HG03565 (cell line): ENCODE measurements at regions not wholly inside any gene's neighbourhood (a gene's known extent, or its start where the extent isn't known, plus 50 kb on each side); places are given as distances from the start of the nearest gene placed in this dataset.

Source experiments
- ATAC-seq: cut with Tn5 transposase; IDR thresholded peaks from one replicate; pipeline ENCODE4 v1.9.1; 2021; ENCODE audit warnings: mild to moderate bottlenecking, moderate library complexity; ENCODE audit not compliant: unreplicated experiment

DNA sequence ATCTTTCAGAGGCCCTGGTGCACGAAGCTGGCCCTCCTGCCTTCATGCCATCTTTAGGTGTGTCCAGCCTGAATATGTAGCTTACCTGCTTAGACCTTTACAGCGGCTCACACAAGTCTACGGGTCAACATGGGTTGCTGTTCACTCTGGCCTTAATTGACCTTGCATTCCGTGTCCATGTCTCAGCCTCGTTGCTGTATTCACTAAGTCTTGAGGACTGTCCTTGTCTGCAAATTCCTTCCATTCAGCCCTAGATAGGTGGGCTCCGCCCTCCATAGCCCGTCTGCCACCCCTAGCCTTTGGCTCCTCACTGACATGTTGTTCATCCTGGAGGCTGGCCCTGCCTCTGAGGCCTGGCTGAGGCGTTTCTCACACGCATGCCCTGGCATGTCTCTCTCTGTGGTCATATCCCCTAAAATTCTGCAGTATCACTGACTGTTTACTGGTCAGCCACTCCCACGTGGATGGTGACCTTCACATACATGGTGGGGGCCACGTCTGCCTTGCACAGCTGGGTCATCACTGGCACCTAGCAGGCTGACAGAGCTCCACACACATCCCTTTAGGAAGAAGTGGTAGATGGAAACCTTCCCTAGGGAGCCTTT is 394.1 kb upstream of the MKI67 start:
- ATAC-seq = no peak

DNA sequence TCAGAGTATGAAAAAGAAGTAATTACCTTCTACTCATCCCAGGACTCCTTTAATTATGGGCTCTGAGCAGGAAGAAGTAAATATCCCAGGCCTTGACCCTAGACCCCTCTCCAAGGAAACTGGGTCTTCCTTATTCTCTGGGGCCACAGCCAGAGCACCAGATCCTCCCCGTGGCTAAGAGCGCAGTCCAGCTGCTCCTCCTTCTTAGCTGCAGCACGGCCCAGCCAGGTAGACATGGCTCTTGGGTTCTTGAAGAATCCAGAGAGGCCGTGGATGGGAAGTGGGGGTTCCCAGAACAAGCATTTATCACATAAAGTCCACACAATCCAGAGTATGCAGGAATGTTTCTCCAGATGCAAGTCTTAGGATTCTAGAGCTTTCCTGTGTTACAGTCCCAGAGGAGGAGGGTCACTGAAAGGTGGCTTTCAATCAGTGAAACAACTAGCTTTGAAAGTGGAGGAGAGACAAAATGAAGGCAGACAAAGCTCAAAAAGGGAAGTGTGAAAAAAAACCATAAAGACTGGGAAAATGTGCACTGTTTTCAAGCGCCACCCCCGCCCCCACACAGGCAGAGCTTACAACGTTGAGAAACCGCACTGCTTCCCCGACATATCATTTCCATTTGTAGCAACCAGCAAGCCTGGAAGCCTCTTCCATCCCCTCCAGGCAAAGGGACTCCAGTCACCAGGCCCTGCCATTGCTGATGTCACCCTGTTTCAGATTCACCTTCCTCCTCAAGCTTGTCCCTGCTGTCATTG is 396.5 kb upstream of the MKI67 start:
- no peak for ATAC-seq

DNA sequence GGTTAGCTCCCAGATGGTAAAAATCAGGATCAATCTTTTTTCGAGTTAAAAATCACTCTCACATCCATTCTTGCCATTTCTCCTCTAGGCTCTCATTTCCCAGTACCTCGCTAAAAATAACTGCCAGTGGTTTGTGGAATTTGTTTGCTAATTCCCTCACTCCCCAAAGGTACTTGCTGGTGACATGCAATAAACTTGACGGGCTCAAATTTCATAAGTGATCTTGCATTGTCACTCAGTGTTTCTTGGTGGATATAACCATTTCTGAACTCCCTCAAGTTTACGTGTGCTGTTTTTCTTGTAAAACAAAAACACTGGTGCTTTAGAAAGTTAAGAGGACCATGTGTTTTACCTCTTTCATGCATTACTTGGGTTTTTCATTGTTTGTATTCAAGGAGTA is 399.2 kb upstream of the MKI67 start:
- ATAC-seq = no peak

DNA sequence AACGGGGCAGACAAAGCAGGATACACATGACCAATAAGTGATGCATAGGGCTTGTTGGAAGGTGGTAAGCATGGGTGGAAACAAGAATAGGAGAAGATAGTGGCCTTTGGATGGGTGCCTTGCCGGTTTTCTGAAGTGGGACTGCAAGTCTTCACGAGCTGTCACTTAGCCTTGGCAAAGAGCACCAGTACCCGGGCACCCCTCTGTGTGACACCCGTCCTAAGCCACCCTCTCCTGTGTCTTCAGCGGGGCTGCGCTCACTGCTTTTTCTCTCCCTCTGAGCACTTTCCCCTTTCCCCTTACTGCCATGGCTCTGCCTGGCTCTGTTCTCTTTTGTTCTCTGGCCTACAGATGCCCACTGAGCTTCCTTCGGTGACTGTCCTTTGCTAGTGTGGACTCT is 399.7 kb upstream of the MKI67 start:
- no peak for ATAC-seq

DNA sequence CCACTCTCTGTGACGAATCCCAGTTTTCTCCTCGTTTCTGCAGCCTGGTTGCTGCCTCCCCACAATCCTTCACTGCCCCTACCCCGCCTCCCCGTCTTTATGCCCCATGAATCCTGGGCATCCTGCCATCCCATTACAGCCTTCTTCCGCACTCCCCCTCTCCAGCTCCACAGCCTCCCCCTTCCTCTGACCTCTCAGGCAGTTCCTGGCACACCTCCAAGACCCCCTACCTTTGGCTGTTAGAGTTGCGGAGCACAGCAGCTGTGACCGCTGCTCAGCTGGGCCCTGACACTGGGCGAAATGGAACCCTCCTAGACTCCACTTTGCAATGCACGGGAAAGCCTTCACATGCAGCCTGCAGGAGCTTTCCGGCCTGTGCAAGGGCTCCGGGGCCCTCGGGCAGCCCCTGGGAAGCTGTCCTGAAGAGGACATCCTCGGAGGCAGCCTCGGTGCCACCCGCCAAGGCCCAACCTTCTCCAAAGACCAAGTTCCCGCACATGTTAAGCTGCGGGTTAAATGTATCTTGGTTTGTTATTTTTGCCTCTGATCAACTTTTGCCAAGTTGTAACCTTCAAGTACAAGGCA is 400.7 kb upstream of the MKI67 start:
- ATAC-seq = no peak

DNA sequence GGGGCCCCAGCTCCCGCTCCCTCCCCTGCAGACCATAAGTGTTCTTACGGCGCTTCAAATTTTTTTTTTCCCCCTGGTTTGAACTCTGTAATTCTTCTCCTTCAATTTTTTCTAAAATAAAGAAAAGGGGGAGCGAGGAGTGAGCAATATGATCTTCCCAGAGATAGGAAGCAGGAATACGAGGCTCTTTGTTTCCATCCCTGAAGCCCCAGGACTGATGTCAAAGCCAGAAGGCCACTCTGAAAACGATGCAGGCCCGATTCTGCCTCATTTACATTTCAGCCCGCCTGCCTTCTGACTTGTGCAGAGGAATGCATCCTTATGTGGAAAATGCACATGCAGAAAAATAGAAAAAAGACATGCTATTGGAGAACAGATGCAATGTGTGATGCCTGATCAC is 401.5 kb upstream of the MKI67 start:
- ATAC-seq = no peak

DNA sequence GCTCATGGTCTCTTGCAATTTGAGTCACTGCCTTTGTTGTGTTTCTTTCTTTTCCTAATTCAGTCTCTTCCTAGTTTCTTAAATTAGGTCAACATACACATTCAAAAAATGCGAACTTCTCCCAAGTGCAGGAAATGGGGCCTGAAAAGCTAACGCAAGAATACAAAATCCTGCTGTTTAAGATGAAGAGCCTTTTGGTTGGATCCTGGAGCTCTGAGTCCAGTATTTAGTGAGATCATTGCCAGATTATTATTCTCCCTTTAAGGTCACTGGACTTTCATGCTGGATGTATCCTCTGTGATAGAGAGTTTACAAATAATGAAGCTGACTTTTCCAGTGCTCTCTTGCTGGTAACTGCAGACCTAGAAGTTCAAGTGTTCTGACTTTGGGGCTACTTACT is 401.9 kb upstream of the MKI67 start:
- ATAC-seq = no peak

DNA sequence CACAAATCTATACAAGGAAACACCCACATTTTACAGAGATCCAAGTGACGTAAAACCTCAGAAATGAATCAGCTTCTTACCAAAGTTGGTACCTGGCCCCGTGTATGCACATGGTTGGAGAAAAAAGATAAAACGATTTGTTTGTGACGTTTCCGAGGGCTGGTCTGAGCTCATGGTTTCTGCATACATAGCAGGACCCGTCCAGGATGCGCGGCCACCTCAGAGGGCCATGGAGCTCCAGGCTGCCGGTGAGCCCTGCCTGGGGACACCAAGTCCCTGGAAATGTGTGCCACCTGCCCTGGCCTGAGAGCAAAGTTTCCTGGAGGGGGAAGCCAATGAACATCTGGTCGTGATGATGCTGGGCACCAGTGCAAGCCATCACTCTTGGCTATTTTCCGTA is 402.6 kb upstream of the MKI67 start:
- ATAC-seq = no peak

DNA sequence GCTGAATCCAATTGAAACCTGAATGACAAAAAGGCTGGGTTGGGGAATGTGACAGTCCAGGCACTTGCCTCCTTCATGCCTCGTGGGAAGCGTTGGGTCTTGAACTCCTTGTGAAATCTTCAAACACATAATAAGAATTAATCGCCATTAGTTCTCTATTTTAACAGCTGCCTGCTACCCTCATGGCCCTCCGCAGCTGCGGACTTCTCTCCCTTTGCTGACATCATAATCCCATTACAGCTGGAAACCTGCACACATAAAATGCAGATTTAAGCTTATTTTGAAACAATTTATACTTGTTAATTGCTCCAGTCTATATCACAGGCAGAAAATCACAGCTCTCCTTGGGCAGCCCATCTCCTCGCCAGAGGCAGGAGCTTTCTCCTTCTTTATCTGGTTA is 403.0 kb upstream of the MKI67 start:
- ATAC-seq = no peak

DNA sequence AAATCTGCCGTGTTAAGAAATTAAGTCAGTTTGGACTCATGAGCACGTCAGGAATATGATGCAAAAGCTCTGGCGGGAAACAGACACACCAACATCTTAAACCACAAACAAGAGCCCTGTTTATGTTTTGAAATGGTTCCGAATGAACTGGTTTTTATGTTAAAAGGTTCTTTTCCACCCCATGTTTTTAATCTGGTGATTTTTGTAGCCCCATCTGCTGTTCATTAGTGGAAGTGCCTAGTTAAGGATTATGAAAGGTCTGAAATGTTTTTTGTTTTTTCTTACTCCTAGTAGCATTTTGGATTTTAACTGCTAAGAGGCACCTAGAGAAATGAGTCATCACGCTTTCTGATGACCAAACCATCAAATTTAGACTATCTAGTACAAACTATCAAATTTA is 404.1 kb upstream of the MKI67 start:
- ATAC-seq = no peak

DNA sequence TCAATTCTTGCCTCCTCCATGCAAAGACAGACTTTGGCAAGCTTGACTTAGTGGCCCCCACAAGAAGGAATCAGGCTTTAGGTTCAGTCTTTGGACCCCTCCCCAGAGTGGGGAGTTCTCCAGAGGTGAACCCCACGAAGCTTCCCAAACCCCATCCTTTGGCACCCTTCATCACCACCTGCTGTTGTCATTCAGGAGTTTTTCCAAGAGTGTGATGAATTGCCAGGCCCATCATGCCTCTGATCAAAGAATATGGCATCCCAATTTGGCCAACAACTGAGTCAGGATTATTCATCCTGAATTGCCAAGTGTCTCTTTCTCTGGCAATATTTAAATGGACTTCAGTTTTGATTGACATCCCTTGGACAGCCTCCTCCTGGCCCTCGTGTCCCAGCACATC is 404.7 kb upstream of the MKI67 start:
- no peak for ATAC-seq

DNA sequence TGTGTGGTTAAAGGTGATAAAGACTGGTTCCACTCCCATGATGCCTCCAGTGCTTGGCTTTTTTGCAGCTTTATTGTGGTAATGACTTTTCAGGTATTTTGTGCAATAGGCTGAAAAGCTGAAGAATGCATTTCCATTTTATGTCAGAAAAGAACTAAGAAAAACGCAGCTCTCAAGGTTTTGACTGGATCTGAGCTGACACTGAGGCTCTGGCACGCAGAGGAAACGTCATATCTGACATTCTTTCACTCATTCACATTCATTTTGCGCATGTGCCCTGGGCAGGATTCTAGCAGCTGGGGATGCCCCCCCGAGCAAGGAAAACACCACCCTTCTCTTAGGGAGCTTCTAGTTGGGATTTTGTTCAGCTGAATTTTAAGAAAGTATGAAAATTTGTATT is 408.5 kb upstream of the MKI67 start:
- ATAC-seq = no peak

DNA sequence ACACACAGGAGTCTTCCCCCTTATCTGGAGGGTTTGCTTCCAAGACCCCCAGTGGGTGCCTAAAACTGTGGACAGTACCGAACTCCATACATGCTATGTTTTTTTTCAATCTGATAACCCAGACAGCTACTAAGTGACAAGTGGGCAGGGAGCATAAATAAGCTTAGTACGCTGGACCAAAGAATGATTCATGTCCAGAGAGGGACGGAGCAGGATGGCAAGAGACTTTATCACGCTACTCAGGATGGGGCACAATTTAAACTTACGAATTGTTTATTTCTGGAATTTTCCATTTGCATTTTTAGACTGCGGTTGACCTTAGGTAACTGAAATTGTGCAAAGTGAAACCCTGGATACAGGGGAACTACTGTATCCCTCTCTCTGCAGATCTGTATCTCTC is 410.0 kb upstream of the MKI67 start:
- ATAC-seq = no peak

DNA sequence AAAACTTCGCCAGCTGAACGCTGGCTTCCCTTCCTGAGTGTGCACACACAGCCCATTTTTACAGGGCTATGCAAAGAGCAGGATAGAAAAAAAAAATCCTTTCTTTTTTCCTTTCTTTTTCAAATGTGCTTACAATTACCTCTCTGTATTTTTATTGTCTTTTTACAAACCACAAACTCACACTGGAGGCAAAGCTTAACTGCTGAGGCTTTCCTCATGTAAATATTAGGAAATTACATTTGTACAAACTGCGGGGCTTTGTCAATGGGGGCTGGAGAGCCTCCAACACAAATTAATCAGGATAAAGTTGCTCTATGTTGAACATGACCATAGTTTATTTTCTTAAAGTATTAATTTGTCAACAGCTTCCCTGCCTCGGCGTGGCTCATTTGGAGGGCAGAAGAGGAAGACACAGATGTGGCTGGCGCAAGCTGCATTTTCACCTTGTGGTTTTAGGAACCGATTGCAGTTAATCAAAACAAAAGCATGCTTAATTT is 411.7 kb upstream of the MKI67 start:
- no peak for ATAC-seq

DNA sequence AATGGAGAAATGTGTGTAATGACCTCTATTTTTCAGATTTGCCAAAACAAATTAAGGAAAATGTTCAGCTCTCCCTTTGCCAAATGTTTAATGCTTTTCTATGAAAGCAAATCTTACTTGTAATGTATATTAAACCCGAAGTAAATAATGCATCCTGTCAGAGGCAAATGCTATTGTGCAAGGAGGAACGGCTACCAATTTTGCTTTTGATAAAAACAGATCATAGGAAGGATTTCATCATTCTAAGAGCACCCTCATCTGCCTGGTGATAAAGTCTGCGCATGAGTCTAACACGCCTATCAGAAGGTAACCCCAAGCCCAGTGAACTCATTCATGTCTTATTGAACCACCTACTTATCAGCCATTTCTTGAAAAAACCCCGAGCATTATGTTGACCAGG is 412.4 kb upstream of the MKI67 start:
- no peak for ATAC-seq

DNA sequence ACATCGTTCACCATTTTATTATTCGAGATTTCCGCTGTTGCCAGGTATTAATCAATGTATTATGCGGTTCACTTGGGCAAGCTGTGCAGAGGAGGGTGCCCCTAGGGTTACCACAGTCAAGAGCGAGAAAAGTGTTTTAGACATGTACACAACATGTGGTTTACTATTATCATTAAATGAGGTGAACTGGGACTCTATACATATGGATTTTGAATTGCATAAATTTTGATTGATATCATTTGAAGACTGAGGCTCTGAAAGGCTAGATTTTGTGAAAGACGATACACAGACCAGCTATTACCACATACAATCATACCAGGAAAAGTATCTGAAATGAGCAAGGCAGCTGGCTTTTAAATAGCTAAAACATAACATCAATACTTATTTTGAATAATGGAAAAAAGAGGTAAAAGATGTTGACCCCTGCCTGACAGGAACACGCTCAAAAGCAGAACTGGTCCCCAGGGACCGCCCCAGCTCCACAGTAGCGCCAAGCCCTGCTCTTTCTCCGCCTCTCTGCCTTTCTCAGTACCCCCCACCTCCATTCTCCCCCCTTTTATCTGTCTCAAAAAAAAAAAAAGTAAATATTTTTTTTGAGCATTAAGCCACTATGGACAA is 413.4 kb upstream of the MKI67 start:
- ATAC-seq = no peak

DNA sequence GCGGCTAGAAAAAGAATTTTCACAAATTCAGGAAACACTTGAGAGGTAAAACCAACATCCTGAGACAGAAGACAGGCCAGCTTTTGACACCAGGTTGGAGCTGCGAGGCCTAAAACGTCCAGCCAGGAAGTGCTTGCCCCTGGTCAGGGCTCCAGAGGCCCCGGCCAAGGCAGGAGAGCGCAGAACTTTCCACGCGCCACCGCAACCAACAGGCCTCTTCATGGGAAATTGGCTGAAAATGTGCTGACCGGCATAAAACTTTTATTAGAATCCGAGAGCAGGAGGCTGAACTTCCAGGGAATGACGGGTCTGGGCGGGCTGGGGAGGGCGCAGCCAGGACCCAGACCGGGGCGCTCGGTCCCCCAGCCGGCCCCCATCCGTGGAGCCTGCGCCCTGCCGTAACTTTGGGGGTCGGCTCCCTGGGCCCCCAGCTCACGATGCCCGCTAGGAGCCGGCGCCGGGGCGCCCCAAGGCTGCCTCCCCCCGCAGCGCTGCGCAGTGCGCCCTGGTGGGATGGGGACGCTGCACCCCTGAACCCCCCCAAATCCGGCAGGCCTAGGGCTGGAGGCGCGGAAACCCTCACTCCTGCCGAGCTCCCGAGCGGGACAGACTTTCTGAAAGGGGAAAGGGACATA is 414.0 kb upstream of the MKI67 start:
- no peak for ATAC-seq

DNA sequence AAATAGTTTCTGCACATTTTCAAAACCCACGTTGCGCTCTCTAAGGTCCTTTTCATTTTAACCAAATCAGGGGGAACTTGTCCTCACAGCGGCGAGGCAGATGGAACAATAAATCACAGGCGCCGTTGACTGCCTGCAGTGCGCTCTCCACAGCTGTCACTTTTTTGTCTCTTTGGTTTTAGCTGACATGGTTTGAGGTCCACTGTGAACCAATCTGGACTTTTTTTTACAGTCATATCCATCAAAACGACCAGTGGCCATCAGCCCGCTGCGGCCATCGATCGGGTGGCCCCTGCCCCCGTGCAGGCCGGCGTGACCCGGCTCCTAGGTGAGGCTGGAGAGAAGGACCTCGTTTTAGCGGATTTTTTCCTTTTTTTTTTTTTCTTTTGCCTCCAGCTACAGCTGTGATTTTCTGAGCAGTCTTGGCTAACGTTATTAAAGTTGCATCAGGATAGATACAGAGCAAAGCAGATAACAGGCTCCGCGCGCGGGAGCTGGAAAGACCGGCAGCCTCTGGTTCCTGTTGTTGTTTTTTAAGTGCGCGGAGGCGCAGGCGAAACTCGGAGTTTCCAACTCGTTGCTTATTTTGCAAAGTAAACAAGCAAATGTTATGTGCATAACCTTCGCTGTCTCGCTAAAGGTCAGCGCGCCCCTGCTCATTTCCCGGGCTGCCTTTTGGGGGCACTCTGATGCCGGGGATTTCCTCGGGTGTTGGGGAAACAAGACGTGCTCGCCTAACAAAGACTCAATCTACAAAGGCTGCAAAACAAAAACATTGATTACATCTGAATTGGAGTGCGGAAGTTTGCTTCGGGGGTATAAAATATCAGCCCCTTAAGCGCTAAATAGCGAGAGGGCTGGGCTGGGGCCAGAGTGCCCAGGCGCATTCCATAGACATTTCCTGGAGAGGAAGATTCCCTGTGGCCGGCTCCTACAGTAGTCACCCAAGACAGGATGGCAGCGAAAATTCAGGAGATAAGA is 414.8 kb upstream of the MKI67 start:
- ATAC-seq = no peak

DNA sequence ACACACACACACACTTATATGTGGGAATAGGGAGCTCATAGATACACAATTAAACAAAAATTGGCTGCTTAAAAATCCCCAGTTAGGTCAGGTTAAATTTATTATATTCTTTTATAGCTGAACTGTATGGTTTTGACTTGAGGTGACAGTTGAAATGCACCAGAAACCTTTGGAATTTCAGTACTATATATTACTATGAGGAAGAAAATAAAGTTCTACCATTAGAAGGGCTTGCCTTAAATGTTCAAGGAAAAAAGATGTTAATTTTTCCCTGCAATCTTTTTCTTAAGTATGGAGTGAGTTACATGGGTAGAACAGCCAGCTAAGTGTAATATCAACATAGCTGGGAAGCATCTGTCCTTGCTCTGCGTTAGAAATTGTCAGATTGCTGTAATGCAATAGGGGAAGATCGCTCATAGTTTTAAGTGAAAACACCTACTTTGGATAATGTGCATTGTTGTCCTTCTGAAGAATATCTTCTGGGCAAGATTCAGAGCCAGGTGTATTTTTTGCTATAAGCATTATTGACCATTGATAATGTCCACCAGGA is 415.8 kb upstream of the MKI67 start:
- no peak for ATAC-seq

DNA sequence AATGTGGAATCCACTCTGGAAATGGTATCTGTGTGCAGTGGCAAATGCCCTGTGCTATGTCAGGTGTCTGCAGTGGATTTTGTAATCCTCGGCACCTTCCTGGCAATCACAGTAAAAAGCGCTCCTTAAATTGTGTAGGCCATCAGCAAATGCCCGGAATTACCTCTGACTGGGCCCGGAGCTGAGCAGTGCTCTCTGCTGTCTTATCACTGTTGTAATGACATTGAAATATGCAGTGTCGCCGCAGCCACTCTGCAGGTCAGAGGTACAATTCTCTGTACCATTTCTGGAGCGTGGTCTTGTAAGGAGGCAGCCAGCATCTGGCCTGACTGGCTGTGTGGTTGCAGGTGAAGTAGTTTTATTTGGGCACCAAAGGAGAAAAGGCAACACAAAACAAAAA is 416.4 kb upstream of the MKI67 start:
- ATAC-seq = no peak
